GM23248 (cell line): ENCODE measurements at regions not wholly inside any gene's neighbourhood (a gene's known extent, or its start where the extent isn't known, plus 50 kb on each side); places are given as distances from the start of the nearest gene placed in this dataset.

Experiments used
- EZH2 ChIP-seq: fragments of 200-600 bp; sonication (generic); IDR thresholded peaks from 2 replicates; pipeline ENCODE4 v1.6.1; 2018; ENCODE audit warnings: antibody characterized with exemption, mild to moderate bottlenecking; ENCODE audit not compliant: insufficient read depth, poor library complexity, severe bottlenecking
- EZH2phosphoT487 ChIP-seq: fragments of 200-600 bp; sonication (generic); IDR thresholded peaks from 2 replicates; pipeline ENCODE4 v1.6.1; 2018; ENCODE audit warnings: antibody characterized with exemption, moderate library complexity, mild to moderate bottlenecking, low read depth; ENCODE audit not compliant: insufficient read depth

GRCh38 chrX:121455890-121456289 lies 408.5 kb downstream of the GLUD2 start:
- TF ChIP-seq EZH2: no peak
- no peak for TF ChIP-seq EZH2phosphoT487
